SK-N-MC (cell line): ENCODE measurements at regions not wholly inside any gene's neighbourhood (a gene's known extent, or its start where the extent isn't known, plus 50 kb on each side); places are given as distances from the start of the nearest gene placed in this dataset.

Experiments
- FOXP2 ChIP-seq: optimal IDR thresholded peaks from 2 replicates; pipeline ENCODE3; 2011; ENCODE audit warnings: mild to moderate bottlenecking, moderate library complexity; ENCODE audit not compliant: insufficient read depth; ENCODE audit errors: extremely low read length, control extremely low read depth
- POLR2AphosphoS5 ChIP-seq: IDR thresholded peaks from 2 replicates; pipeline ENCODE4 v1.6.1; 2012; ENCODE audit warnings: mild to moderate bottlenecking, low read depth, low read length, borderline replicate concordance

GRCh38 chr13:40172149-40172591, 494.3 kb downstream of the FOXO1 start:
- TF ChIP-seq POLR2AphosphoS5 (no peak), FOXP2 (no peak)
